ENCODE measurements at regions not wholly inside any gene's neighbourhood (a gene's known extent, or its start where the extent isn't known, plus 50 kb on each side); places are given as distances from the start of the nearest gene placed in this dataset.

DNA sequence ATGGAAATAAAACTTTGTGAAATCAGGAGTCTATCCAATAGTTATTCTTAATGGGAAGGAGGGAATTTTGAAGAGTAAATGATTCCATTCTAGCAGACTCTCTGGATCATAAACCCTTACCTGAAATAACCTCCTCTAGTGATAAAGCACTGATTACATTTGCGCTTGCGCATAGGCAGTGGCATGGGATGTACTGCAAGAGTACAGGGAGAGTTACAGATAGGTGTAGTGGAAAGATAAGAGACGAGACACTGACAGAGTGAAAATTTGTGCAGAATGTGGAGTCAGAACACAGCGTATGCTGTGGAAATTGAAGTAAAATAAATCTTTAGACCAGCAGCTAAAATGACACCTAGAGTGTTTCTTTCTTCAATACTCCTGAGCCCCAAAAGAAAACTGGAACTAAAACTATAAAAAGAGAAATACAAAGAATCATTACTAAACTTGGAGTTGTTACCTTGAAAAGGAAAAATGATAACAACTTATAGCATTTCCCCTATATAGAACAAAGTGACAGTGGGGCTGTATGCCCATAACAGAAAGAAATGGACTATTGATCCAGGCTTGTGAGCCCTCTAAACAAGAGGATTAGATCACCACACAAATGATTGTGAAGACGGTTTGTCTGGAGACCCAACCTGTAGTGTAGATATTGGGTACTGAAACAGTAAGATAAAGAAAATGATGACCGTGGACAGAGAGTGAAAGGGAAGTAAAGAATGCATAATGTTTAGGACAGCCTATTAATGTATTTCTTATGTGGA lies 1471.2 kb upstream of the NUDT12 start:
- intact Hi-C loops (cut with DNase I), result no loop called here
- no peaks in the 10 kb centered on the region for H3K36me3 ChIP-seq (ENCODE audit: control insufficient read depth in 2 of 3, insufficient read depth in 3 of 3, low read length in 3 of 3)
- no peak overlapping the region for H3K9ac ChIP-seq (ENCODE audit: low read length in 3 of 3)
- DNase-seq (peak in 2 of 5 donors; percentile 18 to 38), FAIRE-seq (no peak)
- H3K27ac ChIP-seq (ENCODE audit: low read depth in 2 of 2, low read length in 2 of 2), result no peak overlapping the region
- TF ChIP-seq CTCF (IDR thresholded peaks at IDR 0.05; ENCODE audit: borderline replicate concordance, extremely low read depth, insufficient read depth), result no peak
- H3K4me3 ChIP-seq (ENCODE audit: low read length in 3 of 3), result no peak overlapping the region
- no peaks in the 10 kb centered on the region for H3K4me1 ChIP-seq (ENCODE audit: control insufficient read depth in 2 of 3, insufficient read depth in 2 of 3, low read depth in 1 of 3, low read length in 3 of 3)
- no peaks in the 10 kb centered on the region for H3K27me3 ChIP-seq (ENCODE audit: control insufficient read depth, insufficient read depth, low read length)
- peaks cover 0 to 3% (median 0%) of the 10 kb centered on the region in 3 donors for H3K9me3 ChIP-seq (ENCODE audit: control insufficient read depth in 2 of 3, insufficient read depth in 1 of 3, low read length in 3 of 3)

DNA sequence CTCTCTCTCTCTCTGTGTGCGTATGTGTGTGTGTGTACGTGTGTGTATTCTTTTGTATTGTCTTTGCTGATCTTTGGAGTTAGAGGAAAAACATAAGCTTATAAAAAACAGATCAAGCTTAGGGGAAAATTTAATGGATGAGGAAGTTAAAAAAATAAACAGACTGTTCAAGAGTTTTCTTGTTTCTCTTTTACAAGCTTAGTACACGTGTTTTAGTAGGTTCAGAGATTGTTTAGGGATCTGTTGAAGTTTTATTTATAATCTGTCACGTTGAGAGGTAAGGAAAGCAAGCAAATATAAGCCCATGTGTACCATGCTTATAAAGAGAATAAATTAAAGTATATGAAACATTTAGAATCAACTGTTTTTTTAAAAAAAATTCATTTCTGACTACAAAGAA lies 1470.3 kb upstream of the NUDT12 start:
- H3K4me1 ChIP-seq (ENCODE audit: control insufficient read depth in 2 of 3, insufficient read depth in 2 of 3, low read depth in 1 of 3, low read length in 3 of 3), result no peaks in the 10 kb centered on the region
- no peaks in the 10 kb centered on the region for H3K27me3 ChIP-seq (ENCODE audit: control insufficient read depth, insufficient read depth, low read length)
- intact Hi-C loops (cut with DNase I), result no loop called here
- no peak for FAIRE-seq
- H3K36me3 ChIP-seq (ENCODE audit: control insufficient read depth in 2 of 3, insufficient read depth in 3 of 3, low read length in 3 of 3), result no peaks in the 10 kb centered on the region
- no peak for DNase-seq
- no peak overlapping the region for H3K4me3 ChIP-seq (ENCODE audit: low read length in 3 of 3)
- H3K9me3 ChIP-seq (ENCODE audit: control insufficient read depth in 2 of 3, insufficient read depth in 1 of 3, low read length in 3 of 3), result peaks cover 0 to 3% (median 0%) of the 10 kb centered on the region in 3 donors
- no peak for TF ChIP-seq CTCF (IDR thresholded peaks at IDR 0.05; ENCODE audit: borderline replicate concordance, extremely low read depth, insufficient read depth)
- H3K27ac ChIP-seq (ENCODE audit: low read depth in 2 of 2, low read length in 2 of 2), result no peak overlapping the region
- H3K9ac ChIP-seq (ENCODE audit: low read length in 3 of 3), result no peak overlapping the region

GRCh38 chr5:105030153-105030552 lies 1467.6 kb upstream of the NUDT12 start:
- no peak for TF ChIP-seq CTCF (IDR thresholded peaks at IDR 0.05; ENCODE audit: borderline replicate concordance, extremely low read depth, insufficient read depth)
- H3K27ac ChIP-seq (ENCODE audit: low read depth in 2 of 2, low read length in 2 of 2), result no peak overlapping the region
- no peak for FAIRE-seq

More at GRCh38 chr5:105030153-105030552, 1467.6 kb upstream of the NUDT12 start:
- H3K9ac ChIP-seq (ENCODE audit: low read length in 3 of 3), result no peak overlapping the region
- DNase-seq, result no peak
- no peaks in the 10 kb centered on the region for H3K36me3 ChIP-seq (ENCODE audit: control insufficient read depth in 2 of 3, insufficient read depth in 3 of 3, low read length in 3 of 3)
- no peaks in the 10 kb centered on the region for H3K4me1 ChIP-seq (ENCODE audit: control insufficient read depth in 2 of 3, insufficient read depth in 2 of 3, low read depth in 1 of 3, low read length in 3 of 3)
- no peak overlapping the region for H3K4me3 ChIP-seq (ENCODE audit: low read length in 3 of 3)
- intact Hi-C loops (cut with DNase I), result no loop called here
- no peaks in the 10 kb centered on the region for H3K27me3 ChIP-seq (ENCODE audit: control insufficient read depth, insufficient read depth, low read length)
- H3K9me3 ChIP-seq (ENCODE audit: control insufficient read depth in 2 of 3, insufficient read depth in 1 of 3, low read length in 3 of 3), result no peaks in the 10 kb centered on the region
